GM12878 (cell line): ENCODE measurements at regions not wholly inside any gene's neighbourhood (a gene's known extent, or its start where the extent isn't known, plus 50 kb on each side); places are given as distances from the start of the nearest gene placed in this dataset.

Experiments
- ATAC-seq: fragments of 200-7000 bp; cut with Tn5 transposase; 3 replicates; pipeline ENCODE4 v1.9.1; 2020; ENCODE audit warnings: mild to moderate bottlenecking, moderate library complexity
- BruUV-seq: library from RNA; stranded (reverse); fragments of 400-500 nt; replicated peaks from 2 replicates; lab custom pipeline; 2021; lab: Mats Ljungman, UMichigan
- CTCF ChIA-PET: fragments of 300-600 bp; sonication (Branson Sonifier 250); formaldehyde crosslinking; extraction: SDS; loops from one replicate; lab custom pipeline; 2021; ENCODE audit warnings: inconsistent platforms; lab: Yijun Ruan, JAX
- POLR2A ChIA-PET: fragments of 350-600 bp; formaldehyde crosslinking; extraction: SDS; loops from one replicate; lab custom pipeline; 2021; ENCODE audit warnings: inconsistent platforms; lab: Charles Lee
- RAD21 ChIA-PET: fragments of 300-600 bp; sonication (Branson Sonifier 250); formaldehyde crosslinking; loops from one replicate; lab custom pipeline; 2023; ENCODE audit warnings: antibody characterized with exemption; ENCODE audit not compliant: unreplicated experiment; lab: Charles Lee
- SMC1A ChIA-PET: fragments of 300-600 bp; sonication (Branson Sonifier 250); formaldehyde crosslinking; loops from one replicate; lab custom pipeline; 2023; ENCODE audit not compliant: unreplicated experiment, uncharacterized antibody; lab: Charles Lee
- DNase-seq: peaks from one replicate; pipeline ENCODE4 v3.0.0-alpha.2; 2011; ENCODE audit warnings: low read depth, low spot score
- FAIRE-seq: peaks from 3 replicates; lab custom pipeline; 2011; peaks lifted over from hg19 to GRCh38; lab: Jason Lieb, UNC
- H2AFZ ChIP-seq: 2 replicates; pipeline ENCODE4 v1.6.0; 2011; ENCODE audit warnings: low read depth, low read length, control low read depth; ENCODE audit not compliant: control insufficient read depth
- H3K27ac ChIP-seq: 2 replicates; pipeline ENCODE4 v1.5.1; 2011; ENCODE audit warnings: control low read depth; ENCODE audit not compliant: control insufficient read depth, insufficient read depth
- H3K27me3 ChIP-seq, 2 experiments: replicated peaks in 1 of 2; 2 replicates each; pipeline versions ENCODE4 v1.6.0 to v1.6.1; 2011; ENCODE audit warnings: low read length in 1 of 2; ENCODE audit not compliant: control insufficient read depth in 2 of 2, insufficient read depth in 2 of 2
- H3K36me3 ChIP-seq, 2 experiments: 2 replicates each; pipeline ENCODE4 v1.5.1; 2011; ENCODE audit warnings: low read length in 1 of 2; ENCODE audit not compliant: control insufficient read depth in 2 of 2, insufficient read depth in 2 of 2
- H3K4me1 ChIP-seq: 2 replicates; pipeline ENCODE4 v1.6.1; 2011; ENCODE audit warnings: mild to moderate bottlenecking, low read length, moderate library complexity, mixed read lengths; ENCODE audit not compliant: control insufficient read depth, insufficient read depth
- H3K4me2 ChIP-seq: 2 replicates; pipeline ENCODE4 v1.6.0; 2011; ENCODE audit warnings: control low read depth; ENCODE audit not compliant: control insufficient read depth, insufficient read depth
- H3K4me3 ChIP-seq: fragments of 200-600 bp; sonication (generic); 2 replicates; pipeline ENCODE4 v1.5.1; 2016
- H3K79me2 ChIP-seq: 2 replicates; pipeline ENCODE4 v1.6.0; 2011; ENCODE audit warnings: low read length; ENCODE audit not compliant: control insufficient read depth, insufficient read depth
- H3K9ac ChIP-seq: 2 replicates; pipeline ENCODE4 v1.8.0; 2011; ENCODE audit warnings: low read length, control low read depth, mixed read lengths; ENCODE audit not compliant: control insufficient read depth, insufficient read depth
- H3K9me3 ChIP-seq: replicated peaks from 3 replicates; pipeline ENCODE4 v1.5.1; 2011; ENCODE audit warnings: mild to moderate bottlenecking, low read length; ENCODE audit not compliant: control insufficient read depth, insufficient read depth
- H4K20me1 ChIP-seq: 2 replicates; pipeline ENCODE4 v1.6.0; 2011; ENCODE audit not compliant: control insufficient read depth, insufficient read depth
- BCL11A ChIP-seq: IDR thresholded peaks from 2 replicates; pipeline ENCODE4 v1.6.1; 2011; ENCODE audit warnings: low read depth, low read length
- HDAC6 ChIP-seq: fragments of 200-600 bp; sonication (generic); IDR thresholded peaks from one replicate; pipeline ENCODE4 v1.8.0; 2017; ENCODE audit warnings: antibody characterized with exemption; ENCODE audit not compliant: unreplicated experiment
- HSF1 ChIP-seq: fragments of 150-350 bp; IDR thresholded peaks from 2 replicates; pipeline ENCODE4 v1.6.1; 2014; ENCODE audit warnings: mild to moderate bottlenecking, low read depth, low read length
- IKZF2 ChIP-seq, 2 experiments: fragments of 450-650 bp; IDR thresholded peaks; 2 replicates each; pipeline ENCODE4 v1.6.1; 2017; ENCODE audit warnings: mild to moderate bottlenecking in 2 of 2, moderate library complexity in 2 of 2
- MTA3 ChIP-seq: IDR thresholded peaks from 2 replicates; pipeline ENCODE4 v1.6.1; 2012; ENCODE audit warnings: low read length, inconsistent platforms, borderline replicate concordance
- NRF1 ChIP-seq: conservative IDR thresholded peaks from 2 replicates; pipeline ENCODE4 v1.6.1; 2011; ENCODE audit warnings: mild to moderate bottlenecking, low read depth, low read length, improper control_type of control experiment
- PAX5 ChIP-seq: IDR thresholded peaks from 2 replicates; pipeline ENCODE4 v1.6.1; 2011; ENCODE audit warnings: low read depth, low read length, borderline replicate concordance
- RFX5 ChIP-seq: IDR thresholded peaks from 2 replicates; pipeline ENCODE4 v1.6.1; 2011; ENCODE audit warnings: low read depth, low read length, improper control_type of control experiment
- SMAD1 ChIP-seq: fragments of 450-650 bp; IDR thresholded peaks from 2 replicates; pipeline ENCODE4 v1.6.1; 2018; ENCODE audit warnings: mild to moderate bottlenecking, low read depth; ENCODE audit not compliant: partially characterized antibody
- SREBF2 ChIP-seq: IDR thresholded peaks from 2 replicates; pipeline ENCODE4 v1.6.1; 2012; ENCODE audit warnings: mild to moderate bottlenecking, low read length
- TCF3 ChIP-seq: IDR thresholded peaks from 2 replicates; pipeline ENCODE4 v1.6.1; 2012; ENCODE audit warnings: low read depth, mild to moderate bottlenecking, low read length, borderline replicate concordance; ENCODE audit not compliant: insufficient read depth
- ZBTB33 ChIP-seq: fragments of 450-650 bp; IDR thresholded peaks from 2 replicates; pipeline ENCODE4 v1.6.1; 2017; ENCODE audit warnings: mild to moderate bottlenecking
- in situ Hi-C: fragments of 300-500 bp; cut with MboI; formaldehyde crosslinking; loops from 9 replicates; pipeline ENCODE4 v1.14.3; 2018; ENCODE audit warnings: mixed read lengths
- intact Hi-C: fragments of 100-400 bp; cut with micrococcal nuclease; formaldehyde crosslinking; loops from one replicate; pipeline ENCODE4 v1.14.2; 2022; ENCODE audit not compliant: unreplicated experiment
- TF ChIP-seq, protein P1 (sequence below): IDR thresholded peaks from 2 replicates; pipeline ENCODE4 v1.6.1; 2012; ENCODE audit warnings: low read length, inconsistent platforms
- TF ChIP-seq, protein P2 (sequence below): fragments of 450-650 bp; formaldehyde crosslinking; IDR thresholded peaks from 2 replicates; pipeline ENCODE4 v1.4.0; 2022; ENCODE audit warnings: mild to moderate bottlenecking, moderate library complexity

DNA sequence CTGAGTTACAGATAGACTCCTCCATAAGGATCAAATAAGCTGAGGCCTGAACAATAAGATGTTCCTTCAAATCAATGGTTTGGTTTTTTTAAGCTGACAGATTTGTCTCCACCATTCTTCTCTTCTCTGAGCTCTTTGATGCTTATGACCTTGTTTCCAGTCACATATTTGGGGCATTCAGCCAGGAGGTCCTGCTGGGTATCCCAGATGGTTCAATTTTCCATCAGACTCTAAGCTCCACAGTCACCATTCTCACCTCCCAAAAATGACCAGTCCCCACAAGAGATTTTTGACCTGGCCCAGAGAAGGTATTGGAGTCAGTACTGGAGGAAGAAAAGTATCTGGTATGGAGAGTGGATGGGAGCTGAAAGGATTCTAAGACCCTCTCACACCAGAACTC lies 74.6 kb upstream of the FRMPD3 start:
- no peak for ATAC-seq
- CTCF ChIA-PET: interaction anchor here (0.5 kb wide), 1 partner anchor 332 kb away, joined by 4 read pairs; no protein-coding TSS in a partner anchor
- Histone ChIP-seq H4K20me1 (no peaks in the 10 kb centered on the region), H3K27ac (no peak overlapping the region), H3K27me3 (no peaks in the 10 kb centered on the region), H3K4me2 (no peak overlapping the region), H3K4me3 (no peak overlapping the region), H3K79me2 (no peaks in the 10 kb centered on the region), H3K9me3 (no peaks in the 10 kb centered on the region), H3K4me1 (no peaks in the 10 kb centered on the region), H3K9ac (no peak overlapping the region), H2AFZ (no peak overlapping the region), H3K36me3 (no peaks in the 10 kb centered on the region)
- FAIRE-seq: no peak
- RAD21 ChIA-PET: no interaction called here
- POLR2A ChIA-PET: no interaction called here
- BruUV-seq: no TSS peak
- in situ Hi-C loops: no loop called here
- SMC1A ChIA-PET: no interaction called here
- no peak for DNase-seq
- intact Hi-C loops: no loop called here
- TF ChIP-seq, protein P1, sequence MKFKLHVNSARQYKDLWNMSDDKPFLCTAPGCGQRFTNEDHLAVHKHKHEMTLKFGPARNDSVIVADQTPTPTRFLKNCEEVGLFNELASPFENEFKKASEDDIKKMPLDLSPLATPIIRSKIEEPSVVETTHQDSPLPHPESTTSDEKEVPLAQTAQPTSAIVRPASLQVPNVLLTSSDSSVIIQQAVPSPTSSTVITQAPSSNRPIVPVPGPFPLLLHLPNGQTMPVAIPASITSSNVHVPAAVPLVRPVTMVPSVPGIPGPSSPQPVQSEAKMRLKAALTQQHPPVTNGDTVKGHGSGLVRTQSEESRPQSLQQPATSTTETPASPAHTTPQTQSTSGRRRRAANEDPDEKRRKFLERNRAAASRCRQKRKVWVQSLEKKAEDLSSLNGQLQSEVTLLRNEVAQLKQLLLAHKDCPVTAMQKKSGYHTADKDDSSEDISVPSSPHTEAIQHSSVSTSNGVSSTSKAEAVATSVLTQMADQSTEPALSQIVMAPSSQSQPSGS: no peak
- TF ChIP-seq IKZF2 (IDR thresholded peaks at IDR 0.05) (no peak), SMAD1 (no peak), HDAC6 (no peak), MTA3 (no peak), PAX5 (no peak), HSF1 (no peak), TCF3 (no peak), ZBTB33 (no peak), SREBF2 (no peak), BCL11A (no peak), RFX5 (no peak), NRF1 (no peak)
- TF ChIP-seq, protein P2, sequence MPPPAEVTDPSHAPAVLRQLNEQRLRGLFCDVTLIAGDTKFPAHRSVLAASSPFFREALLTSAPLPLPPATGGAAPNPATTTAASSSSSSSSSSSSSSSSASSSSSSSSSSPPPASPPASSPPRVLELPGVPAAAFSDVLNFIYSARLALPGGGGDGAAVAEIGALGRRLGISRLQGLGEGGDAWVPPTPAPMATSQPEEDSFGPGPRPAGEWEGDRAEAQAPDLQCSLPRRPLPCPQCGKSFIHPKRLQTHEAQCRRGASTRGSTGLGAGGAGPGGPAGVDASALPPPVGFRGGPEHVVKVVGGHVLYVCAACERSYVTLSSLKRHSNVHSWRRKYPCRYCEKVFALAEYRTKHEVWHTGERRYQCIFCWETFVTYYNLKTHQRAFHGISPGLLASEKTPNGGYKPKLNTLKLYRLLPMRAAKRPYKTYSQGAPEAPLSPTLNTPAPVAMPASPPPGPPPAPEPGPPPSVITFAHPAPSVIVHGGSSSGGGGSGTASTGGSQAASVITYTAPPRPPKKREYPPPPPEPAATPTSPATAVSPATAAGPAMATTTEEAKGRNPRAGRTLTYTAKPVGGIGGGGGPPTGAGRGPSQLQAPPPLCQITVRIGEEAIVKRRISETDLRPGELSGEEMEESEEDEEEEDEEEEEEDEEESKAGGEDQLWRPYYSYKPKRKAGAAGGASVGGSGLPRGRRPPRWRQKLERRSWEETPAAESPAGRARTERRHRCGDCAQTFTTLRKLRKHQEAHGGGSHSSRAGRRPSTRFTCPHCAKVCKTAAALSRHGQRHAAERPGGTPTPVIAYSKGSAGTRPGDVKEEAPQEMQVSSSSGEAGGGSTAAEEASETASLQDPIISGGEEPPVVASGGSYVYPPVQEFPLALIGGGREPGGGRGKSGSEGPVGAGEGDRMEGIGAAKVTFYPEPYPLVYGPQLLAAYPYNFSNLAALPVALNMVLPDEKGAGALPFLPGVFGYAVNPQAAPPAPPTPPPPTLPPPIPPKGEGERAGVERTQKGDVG: no peak
